Keratinocyte (primary cell): ENCODE measurements at regions not wholly inside any gene's neighbourhood (a gene's known extent, or its start where the extent isn't known, plus 50 kb on each side); places are given as distances from the start of the nearest gene placed in this dataset.

ENCODE experiments used
- DNase-seq: peaks from one replicate; pipeline ENCODE4 v3.0.0-alpha.2; 2011; ENCODE audit warnings: low read depth, missing footprints, low spot score
- FAIRE-seq: peaks from 2 replicates; lab custom pipeline; 2011; peaks lifted over from hg19 to GRCh38; lab: Jason Lieb, UNC
- H2AFZ ChIP-seq: 2 replicates; pipeline ENCODE4 v1.6.0; 2012; ENCODE audit warnings: low read length, control low read depth, inconsistent platforms; ENCODE audit not compliant: control insufficient read depth
- H3K27ac ChIP-seq: 2 replicates; pipeline ENCODE4 v1.5.1; 2011; ENCODE audit warnings: low read length; ENCODE audit not compliant: control insufficient read depth, insufficient read depth
- H3K27me3 ChIP-seq: 3 replicates; pipeline ENCODE4 v1.6.0; 2011; ENCODE audit warnings: low read length; ENCODE audit not compliant: control insufficient read depth, insufficient read depth; ENCODE audit errors: extremely low read depth
- H3K36me3 ChIP-seq, 2 experiments: 2 replicates in 1 of 2; 3 replicates in 1 of 2; pipeline ENCODE4 v1.5.1; 2011; ENCODE audit warnings: low read length in 2 of 2, mild to moderate bottlenecking in 1 of 2; ENCODE audit not compliant: control insufficient read depth in 2 of 2, insufficient read depth in 2 of 2; ENCODE audit errors: extremely low read depth in 1 of 2
- H3K4me1 ChIP-seq: 3 replicates; pipeline ENCODE4 v1.5.1; 2011; ENCODE audit warnings: low read length; ENCODE audit not compliant: control insufficient read depth, insufficient read depth; ENCODE audit errors: extremely low read depth
- H3K4me2 ChIP-seq: 3 replicates; pipeline ENCODE4 v1.6.0; 2011; ENCODE audit warnings: low read depth, low read length; ENCODE audit not compliant: control insufficient read depth, insufficient read depth; ENCODE audit errors: extremely low read depth
- H3K4me3 ChIP-seq, 3 experiments: fragments of 200-600 bp in 1 of 3; sonication (generic) in 1 of 3; 2 replicates in 2 of 3; 3 replicates in 1 of 3; pipeline ENCODE4 v1.5.1; 2011 to 2016; ENCODE audit warnings: low read length in 3 of 3, mild to moderate bottlenecking in 3 of 3, control low read depth in 2 of 3, inconsistent platforms in 1 of 3, low read depth in 1 of 3, mixed read lengths in 1 of 3, mixed run types in 1 of 3, moderate library complexity in 1 of 3; ENCODE audit not compliant: control insufficient read depth in 2 of 3, insufficient read depth in 2 of 3; ENCODE audit errors: extremely low read depth in 1 of 3
- H3K79me2 ChIP-seq: 2 replicates; pipeline ENCODE4 v1.6.0; 2012; ENCODE audit warnings: low read length; ENCODE audit not compliant: control insufficient read depth, insufficient read depth
- H3K9ac ChIP-seq: 3 replicates; pipeline ENCODE4 v1.6.0; 2011; ENCODE audit warnings: low read length; ENCODE audit not compliant: control insufficient read depth, insufficient read depth; ENCODE audit errors: extremely low read depth
- H3K9me1 ChIP-seq: 3 replicates; pipeline ENCODE4 v1.6.0; 2011; ENCODE audit warnings: low read length; ENCODE audit not compliant: control insufficient read depth, insufficient read depth; ENCODE audit errors: extremely low read depth
- H3K9me3 ChIP-seq: 2 replicates; pipeline ENCODE4 v1.5.1; 2012; ENCODE audit warnings: low read depth, low read length; ENCODE audit not compliant: control insufficient read depth
- H4K20me1 ChIP-seq: 3 replicates; pipeline ENCODE4 v1.6.0; 2011; ENCODE audit warnings: low read length; ENCODE audit not compliant: control insufficient read depth, insufficient read depth; ENCODE audit errors: extremely low read depth
- CTCF ChIP-seq, 3 experiments: IDR thresholded peaks in 1 of 3; conservative IDR thresholded peaks in 1 of 3; optimal IDR thresholded peaks in 1 of 3; 2 replicates in 2 of 3; 3 replicates in 1 of 3; pipeline versions ENCODE3 to v1.5.1; 2011; ENCODE audit warnings: low read length in 3 of 3, mild to moderate bottlenecking in 3 of 3, moderate library complexity in 2 of 3, control low read depth in 1 of 3, inconsistent platforms in 1 of 3; ENCODE audit not compliant: insufficient read depth in 2 of 3; ENCODE audit errors: extremely low read depth in 1 of 3
- EZH2 ChIP-seq: IDR thresholded peaks from one replicate; pipeline ENCODE4 v1.6.1; 2012; ENCODE audit warnings: inconsistent platforms, mild to moderate bottlenecking, low read length, moderate library complexity
- dilution Hi-C: fragments of 300-500 bp; cut with MboI; formaldehyde crosslinking; loops from one replicate; pipeline ENCODE4 v1.7.0; 2020; ENCODE audit warnings: low sequenced_read_pairs; ENCODE audit not compliant: extremely low pct_ligation_motif_present

- no peak for DNase-seq
Measured at GRCh38 chr13:84460989-84461388, 578.7 kb upstream of the SLITRK1 start.

GRCh38 chr13:84455143-84455905 is 573.0 kb upstream of the SLITRK1 start:
- no peaks in the 10 kb centered on the region for H3K4me1 ChIP-seq
- H2AFZ ChIP-seq: no peak overlapping the region
- no peaks in the 10 kb centered on the region for H3K9me3 ChIP-seq
- no peak overlapping the region for H3K4me2 ChIP-seq
- no peaks in the 10 kb centered on the region for H3K9me1 ChIP-seq
- no peaks in the 10 kb centered on the region for H4K20me1 ChIP-seq
- dilution Hi-C loops: no loop called here
- DNase-seq: no peak
- H3K36me3 ChIP-seq: no peaks in the 10 kb centered on the region
- H3K4me3 ChIP-seq: no peak overlapping the region
- H3K27ac ChIP-seq: no peak overlapping the region
- no peaks in the 10 kb centered on the region for H3K79me2 ChIP-seq
- H3K9ac ChIP-seq: no peak overlapping the region
- H3K27me3 ChIP-seq: no peaks in the 10 kb centered on the region
- no peak for FAIRE-seq
- TF ChIP-seq EZH2 (no peak), CTCF (optimal IDR thresholded peaks at IDR 0.05 in 1 of 3, IDR thresholded peaks at IDR 0.05 in 1 of 3, conservative IDR thresholded peaks at IDR 0.05 in 1 of 3; ENCODE audit: extremely low read depth in 1 of 3, insufficient read depth in 2 of 3, low read length in 3 of 3) (peak in 1 of 3 experiments; percentile 16)

More at GRCh38 chr13:84460989-84461388, 578.7 kb upstream of the SLITRK1 start:
- no peaks in the 10 kb centered on the region for H4K20me1 ChIP-seq
- H3K4me2 ChIP-seq: no peak overlapping the region
- H2AFZ ChIP-seq: no peak overlapping the region
- no peak overlapping the region for H3K9ac ChIP-seq
- H3K36me3 ChIP-seq: no peaks in the 10 kb centered on the region
- no peaks in the 10 kb centered on the region for H3K9me1 ChIP-seq
- no peaks in the 10 kb centered on the region for H3K9me3 ChIP-seq
- H3K4me1 ChIP-seq: no peaks in the 10 kb centered on the region
- no peaks in the 10 kb centered on the region for H3K27me3 ChIP-seq
- no peak for FAIRE-seq
- TF ChIP-seq EZH2: no peak
- no peak for TF ChIP-seq CTCF (optimal IDR thresholded peaks at IDR 0.05 in 1 of 3, IDR thresholded peaks at IDR 0.05 in 1 of 3, conservative IDR thresholded peaks at IDR 0.05 in 1 of 3; ENCODE audit: extremely low read depth in 1 of 3, insufficient read depth in 2 of 3, low read length in 3 of 3)
- H3K27ac ChIP-seq: no peak overlapping the region
- H3K79me2 ChIP-seq: no peaks in the 10 kb centered on the region
- dilution Hi-C loops: no loop called here
- H3K4me3 ChIP-seq: no peak overlapping the region
